Hepatocyte (in vitro differentiated cells): ENCODE measurements at regions not wholly inside any gene's neighbourhood (a gene's known extent, or its start where the extent isn't known, plus 50 kb on each side); places are given as distances from the start of the nearest gene placed in this dataset.

Experiments
- CTCF ChIP-seq: fragments of 200-600 bp; sonication (generic); IDR thresholded peaks from 2 replicates; pipeline ENCODE4 v1.5.1; 2016; ENCODE audit warnings: antibody characterized with exemption, mild to moderate bottlenecking; ENCODE audit not compliant: poor library complexity
- EZH2phosphoT487 ChIP-seq: fragments of 200-600 bp; sonication (generic); IDR thresholded peaks from one replicate; pipeline ENCODE4 v1.6.1; 2018; ENCODE audit warnings: antibody characterized with exemption, mild to moderate bottlenecking, low read depth, moderate library complexity; ENCODE audit not compliant: unreplicated experiment, severe bottlenecking

DNA sequence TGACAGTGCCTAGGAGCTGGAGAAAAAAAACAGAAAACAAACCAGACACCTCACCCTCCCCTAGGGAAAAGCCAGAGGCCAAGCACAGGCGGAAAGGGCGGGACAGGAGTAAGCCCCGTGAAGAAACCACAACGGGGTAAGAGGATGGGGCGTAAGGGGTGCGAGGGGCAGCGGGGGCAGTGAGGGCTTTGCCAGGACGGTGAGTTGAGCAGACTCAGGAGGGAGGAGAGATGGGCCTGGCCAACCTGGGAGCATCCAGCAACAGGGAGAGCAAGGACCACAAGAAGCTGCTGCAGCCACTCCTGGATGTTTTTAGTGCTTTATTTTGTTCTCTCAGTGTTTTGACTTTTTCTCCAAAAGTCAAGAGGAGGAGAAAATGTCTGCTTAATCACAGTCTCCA is 114.1 kb upstream of the SOX1 start:
- TF ChIP-seq CTCF, result no peak
- no peak for TF ChIP-seq EZH2phosphoT487
